A673 (cell line): ENCODE measurements at regions not wholly inside any gene's neighbourhood (a gene's known extent, or its start where the extent isn't known, plus 50 kb on each side); places are given as distances from the start of the nearest gene placed in this dataset.

Experiments
- BruUV-seq: library from RNA; stranded (reverse); fragments of 400-500 nt; replicated peaks from 2 replicates; lab custom pipeline; 2021; lab: Mats Ljungman, UMichigan
- CTCF ChIA-PET: fragments of 300-600 bp; sonication (Branson Sonifier 250); formaldehyde crosslinking; loops from one replicate; lab custom pipeline; 2022; ENCODE audit warnings: antibody characterized with exemption; lab: Charles Lee
- POLR2A ChIA-PET: fragments of 300-600 bp; sonication (Branson Sonifier 250); formaldehyde crosslinking; loops from one replicate; lab custom pipeline; 2022; ENCODE audit warnings: antibody characterized with exemption; ENCODE audit not compliant: low non-redundant PET; lab: Charles Lee
- DNase-seq: peaks from one replicate; pipeline ENCODE4 v3.0.0-alpha.2; 2015; ENCODE audit warnings: low spot score
- H3K27ac ChIP-seq: fragments of 200-600 bp; sonication (generic); 2 replicates; pipeline ENCODE4 v1.5.1; 2016; ENCODE audit warnings: mixed run types, low read depth, mild to moderate bottlenecking, mixed read lengths, antibody characterized with exemption, low read length; ENCODE audit not compliant: poor library complexity, severe bottlenecking
- H3K27me3 ChIP-seq: fragments of 200-600 bp; sonication (generic); replicated peaks from 2 replicates; pipeline ENCODE4 v1.6.1; 2017; ENCODE audit warnings: mixed run types, low read depth, mild to moderate bottlenecking, mixed read lengths, antibody characterized with exemption, low read length; ENCODE audit not compliant: insufficient read depth, poor library complexity
- H3K36me3 ChIP-seq: fragments of 200-600 bp; sonication (generic); 2 replicates; pipeline ENCODE4 v1.6.1; 2016; ENCODE audit warnings: mixed run types, mild to moderate bottlenecking, mixed read lengths, antibody characterized with exemption, low read length; ENCODE audit not compliant: insufficient read depth, poor library complexity, severe bottlenecking
- H3K4me1 ChIP-seq: fragments of 200-600 bp; sonication (generic); 2 replicates; pipeline ENCODE4 v1.6.1; 2017; ENCODE audit warnings: mixed run types, mild to moderate bottlenecking, mixed read lengths, antibody characterized with exemption, low read length; ENCODE audit not compliant: insufficient read depth, poor library complexity, severe bottlenecking
- H3K4me3 ChIP-seq: fragments of 200-600 bp; sonication (generic); 2 replicates; pipeline ENCODE4 v1.5.1; 2016; ENCODE audit warnings: low read depth, mixed run types, mild to moderate bottlenecking, mixed read lengths, low read length; ENCODE audit not compliant: poor library complexity, severe bottlenecking
- H3K9me3 ChIP-seq: fragments of 200-600 bp; sonication (generic); 2 replicates; pipeline ENCODE4 v1.6.1; 2016; ENCODE audit warnings: mixed run types, low read depth, mild to moderate bottlenecking, mixed read lengths, antibody characterized with exemption, low read length; ENCODE audit not compliant: poor library complexity, severe bottlenecking
- CTCF ChIP-seq: fragments of 300-800, 200-600 bp; sonication (generic); conservative IDR thresholded peaks from 2 replicates; pipeline ENCODE4 v1.5.1; 2017; ENCODE audit warnings: low read depth, mild to moderate bottlenecking, antibody characterized with exemption, low read length, moderate library complexity, mixed read lengths
- EZH2 ChIP-seq: fragments of 200-600 bp; sonication (generic); IDR thresholded peaks from 2 replicates; pipeline ENCODE4 v1.6.1; 2017; ENCODE audit warnings: borderline replicate concordance, low read depth, mild to moderate bottlenecking, mixed read lengths, antibody characterized with exemption, low read length; ENCODE audit not compliant: poor library complexity, severe bottlenecking
- intact Hi-C: fragments of 100-400 bp; cut with micrococcal nuclease; formaldehyde crosslinking; loops from one replicate; pipeline ENCODE4 v1.10.0; 2022; ENCODE audit not compliant: unreplicated experiment

- no TSS peak for BruUV-seq
- DNase-seq: no peak
- TF ChIP-seq CTCF (no peak), EZH2 (no peak)
- Histone ChIP-seq H3K27ac (no peak overlapping the region), H3K4me3 (no peak overlapping the region), H3K36me3 (no peaks in the 10 kb centered on the region), H3K27me3 (no peaks in the 10 kb centered on the region), H3K9me3 (peaks cover 24% of the 10 kb centered on the region), H3K4me1 (no peaks in the 10 kb centered on the region)
- intact Hi-C loops: no loop called here
- ChIA-PET CTCF (no interaction called here), POLR2A (no interaction called here)
Measured at GRCh38 chr19:20339444-20339843, 172.4 kb downstream of the ZNF486 start.

- intact Hi-C loops: no loop called here
- no peak overlapping the region for H3K27ac ChIP-seq
- POLR2A ChIA-PET: no interaction called here
- DNase-seq: no peak
- no peak overlapping the region for H3K4me3 ChIP-seq
- H3K4me1 ChIP-seq: no peaks in the 10 kb centered on the region
- no peaks in the 10 kb centered on the region for H3K36me3 ChIP-seq
- BruUV-seq: no TSS peak
- no peaks in the 10 kb centered on the region for H3K27me3 ChIP-seq
- TF ChIP-seq CTCF: no peak
- no peak for TF ChIP-seq EZH2
- CTCF ChIA-PET: no interaction called here
- H3K9me3 ChIP-seq: peaks cover 26% of the 10 kb centered on the region
Measured at GRCh38 chr19:20334760-20335159, 167.7 kb downstream of the ZNF486 start.

- Histone ChIP-seq H3K36me3 (no peaks in the 10 kb centered on the region), H3K9me3 (peaks cover 27% of the 10 kb centered on the region), H3K27me3 (no peaks in the 10 kb centered on the region), H3K4me1 (no peaks in the 10 kb centered on the region), H3K27ac (no peak overlapping the region), H3K4me3 (no peak overlapping the region)
- POLR2A ChIA-PET: no interaction called here
- CTCF ChIA-PET: no interaction called here
- TF ChIP-seq CTCF: no peak
- no peak for TF ChIP-seq EZH2
- intact Hi-C loops: no loop called here
- no peak for DNase-seq
- no TSS peak for BruUV-seq
Measured at GRCh38 chr19:20333508-20333907, 166.5 kb downstream of the ZNF486 start.
